Heart left ventricle (tissue), 13 donors: ENCODE measurements at regions not wholly inside any gene's neighbourhood (a gene's known extent, or its start where the extent isn't known, plus 50 kb on each side); places are given as distances from the start of the nearest gene placed in this dataset.

ENCODE experiments used
- CTCF ChIP-seq, 12 donors: fragments of 200-600 bp; sonication (generic) in 4 of 12; IDR thresholded peaks; one replicate each; pipeline versions ENCODE4 v1.5.0 to v1.8.0; 2018 to 2022; ENCODE audit warnings: antibody characterized with exemption in 12 of 12, mild to moderate bottlenecking in 5 of 12
- POLR2A ChIP-seq, 2 donors: fragments of 450-650 bp; IDR thresholded peaks; one replicate each; pipeline ENCODE4 v1.6.1; 2017; ENCODE audit warnings: antibody characterized with exemption in 2 of 2, mild to moderate bottlenecking in 2 of 2, moderate library complexity in 2 of 2
- donor health status: ischemic (EF 13 %, LVEDD 7.1; RV severe dilation, severe dysfunction).
- donor health status: DM: no; HTN: yes; CAD: no.
- donor health status: DM: no; HTN: no; CAD: no.
- donor health status: ischemic (EF 25% LVEDD 6.9; RV normal size, moderate dysfunction).
- donor health status: ischemic (EF 25% LVEDD 5.7; RV mildly dilated, moderate dysfunction).
- donor health status: ischemic (EF 35%, LVEDD 5.7; RV mildly dilated, moderate dysfunction).
- donor health status: nonischemic (EF 11% LVEDD 7.7; RV severe dilation, severe dysfunction).
- donor health status: DM: yes; HTN: yes; CAD: no.
- donor health status: PGD.
- donor health status: ischemic (EF 29% LVEDD 5.4; RV normal size, mild dysfunction).
- donor health status: nonischemic (EF 23%, LVEDD 6.1; RV moderate dilation, normal function).

DNA sequence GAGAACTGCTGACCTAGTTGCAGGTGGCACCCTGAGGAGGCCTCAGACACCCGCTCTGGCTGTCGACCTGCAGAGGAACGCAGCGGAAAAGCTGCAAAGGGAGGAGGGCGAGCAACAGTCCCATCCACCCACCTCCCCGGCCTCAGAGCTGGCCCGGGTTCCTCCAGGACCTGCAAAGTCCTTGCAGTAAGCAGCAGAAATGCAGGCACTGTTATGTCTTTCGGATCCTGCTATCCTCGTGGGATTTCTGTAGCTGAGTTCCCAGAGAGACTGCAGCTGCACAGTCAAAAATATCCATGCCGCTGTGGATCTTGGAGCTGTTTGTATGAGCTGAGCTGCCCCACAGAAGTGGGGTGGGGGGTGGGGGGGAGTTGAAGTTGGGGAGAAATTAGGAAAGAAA is 251.3 kb downstream of the ANKRD60 start:
- TF ChIP-seq CTCF (IDR thresholded peaks at IDR 0.05) (no peak), POLR2A (IDR thresholded peaks at IDR 0.05) (no peak)
